ENCODE measurements at regions not wholly inside any gene's neighbourhood (a gene's known extent, or its start where the extent isn't known, plus 50 kb on each side); places are given as distances from the start of the nearest gene placed in this dataset.

DNA sequence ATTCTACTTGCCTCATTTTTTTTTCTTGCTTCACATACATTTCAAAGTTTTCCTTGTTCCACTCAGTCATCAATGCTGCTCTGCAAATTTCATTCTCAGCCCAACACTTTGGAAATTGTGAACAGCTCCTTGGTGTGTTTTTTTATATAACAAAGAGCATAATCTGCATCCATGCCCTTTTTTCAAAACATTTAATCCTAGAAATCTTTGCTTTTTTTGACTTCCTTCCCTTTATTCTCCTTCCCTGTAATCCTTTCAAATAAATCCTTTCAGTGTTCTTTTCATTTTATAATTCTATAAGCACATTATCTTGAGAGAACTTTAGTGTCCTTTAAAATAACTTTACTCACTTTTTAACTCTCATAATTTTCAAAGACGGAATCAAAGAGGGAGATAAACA is 1150.8 kb downstream of the SI start:
- H3K79me2 ChIP-seq (ENCODE audit: insufficient read depth, low read length): no peaks in the 10 kb centered on the region
- Mint-ChIP-seq H3K4me3 (no peak overlapping the region), H3K27me3 (ENCODE audit: low read depth in 3 of 3) (no peaks in the 10 kb centered on the region), H3K9me3 (peaks cover 0 to 5% (median 0%) of the 10 kb centered on the region in 7 donors), H3K36me3 (no peaks in the 10 kb centered on the region), H3K27ac (no peak overlapping the region), H3K4me1 (no peaks in the 10 kb centered on the region)
- no peaks in the 10 kb centered on the region for H3K36me3 ChIP-seq (replicated peaks in 1 of 2; ENCODE audit: control insufficient read depth in 1 of 2, insufficient read depth in 2 of 2, low read length in 2 of 2)
- no peaks in the 10 kb centered on the region for H3K27me3 ChIP-seq (ENCODE audit: control insufficient read depth in 2 of 2, insufficient read depth in 2 of 2, low read length in 2 of 2)
- no peaks in the 10 kb centered on the region for H4K20me1 ChIP-seq (ENCODE audit: insufficient read depth, low read length)
- no peaks in the 10 kb centered on the region for H3K4me1 ChIP-seq (ENCODE audit: control insufficient read depth in 1 of 2, insufficient read depth in 2 of 2, low read length in 2 of 2)
- intact Hi-C loops (cut with micrococcal nuclease): no loop called here
- no peak overlapping the region for H2AFZ ChIP-seq (ENCODE audit: insufficient read depth, low read depth, low read length, poor library complexity, severe bottlenecking)
- no CpG with 5 or more reads among the region's 1 CpG for WGBS (ENCODE audit: insufficient coverage)
- no peak overlapping the region for H3K4me3 ChIP-seq (replicated peaks in 1 of 3; ENCODE audit: low read depth in 2 of 3, low read length in 3 of 3)
- DNase-seq: no peak
- no peaks in the 10 kb centered on the region for H3K9me3 ChIP-seq (replicated peaks in 1 of 2; ENCODE audit: control insufficient read depth in 1 of 2, insufficient read depth in 1 of 2, low read length in 2 of 2)
- no peak overlapping the region for H3K4me2 ChIP-seq (replicated peaks; ENCODE audit: extremely low read depth, low read length, poor library complexity, severe bottlenecking)
- TF ChIP-seq, protein P1, sequence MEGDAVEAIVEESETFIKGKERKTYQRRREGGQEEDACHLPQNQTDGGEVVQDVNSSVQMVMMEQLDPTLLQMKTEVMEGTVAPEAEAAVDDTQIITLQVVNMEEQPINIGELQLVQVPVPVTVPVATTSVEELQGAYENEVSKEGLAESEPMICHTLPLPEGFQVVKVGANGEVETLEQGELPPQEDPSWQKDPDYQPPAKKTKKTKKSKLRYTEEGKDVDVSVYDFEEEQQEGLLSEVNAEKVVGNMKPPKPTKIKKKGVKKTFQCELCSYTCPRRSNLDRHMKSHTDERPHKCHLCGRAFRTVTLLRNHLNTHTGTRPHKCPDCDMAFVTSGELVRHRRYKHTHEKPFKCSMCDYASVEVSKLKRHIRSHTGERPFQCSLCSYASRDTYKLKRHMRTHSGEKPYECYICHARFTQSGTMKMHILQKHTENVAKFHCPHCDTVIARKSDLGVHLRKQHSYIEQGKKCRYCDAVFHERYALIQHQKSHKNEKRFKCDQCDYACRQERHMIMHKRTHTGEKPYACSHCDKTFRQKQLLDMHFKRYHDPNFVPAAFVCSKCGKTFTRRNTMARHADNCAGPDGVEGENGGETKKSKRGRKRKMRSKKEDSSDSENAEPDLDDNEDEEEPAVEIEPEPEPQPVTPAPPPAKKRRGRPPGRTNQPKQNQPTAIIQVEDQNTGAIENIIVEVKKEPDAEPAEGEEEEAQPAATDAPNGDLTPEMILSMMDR (IDR thresholded peaks at IDR 0.05): no peak
- no peak overlapping the region for H3K9ac ChIP-seq (ENCODE audit: insufficient read depth, low read length, poor library complexity, severe bottlenecking)
- H3K27ac ChIP-seq (ENCODE audit: low read depth in 1 of 2, low read length in 2 of 2): no peak overlapping the region

- Histone ChIP-seq H3K4me3 (replicated peaks in 1 of 3; ENCODE audit: low read depth in 2 of 3, low read length in 3 of 3) (no peak overlapping the region), H3K36me3 (replicated peaks in 1 of 2; ENCODE audit: control insufficient read depth in 1 of 2, insufficient read depth in 2 of 2, low read length in 2 of 2) (no peaks in the 10 kb centered on the region), H3K27me3 (ENCODE audit: control insufficient read depth in 2 of 2, insufficient read depth in 2 of 2, low read length in 2 of 2) (no peaks in the 10 kb centered on the region), H3K79me2 (ENCODE audit: insufficient read depth, low read length) (no peaks in the 10 kb centered on the region), H4K20me1 (ENCODE audit: insufficient read depth, low read length) (no peaks in the 10 kb centered on the region), H3K9me3 (replicated peaks in 1 of 2; ENCODE audit: control insufficient read depth in 1 of 2, insufficient read depth in 1 of 2, low read length in 2 of 2) (no peaks in the 10 kb centered on the region), H2AFZ (ENCODE audit: insufficient read depth, low read depth, low read length, poor library complexity, severe bottlenecking) (no peak overlapping the region), H3K4me1 (ENCODE audit: control insufficient read depth in 1 of 2, insufficient read depth in 2 of 2, low read length in 2 of 2) (no peaks in the 10 kb centered on the region), H3K27ac (ENCODE audit: low read depth in 1 of 2, low read length in 2 of 2) (no peak overlapping the region), H3K4me2 (replicated peaks; ENCODE audit: extremely low read depth, low read length, poor library complexity, severe bottlenecking) (no peak overlapping the region), H3K9ac (ENCODE audit: insufficient read depth, low read length, poor library complexity, severe bottlenecking) (no peak overlapping the region)
- no peak overlapping the region for H3K27ac Mint-ChIP-seq
- H3K27me3 Mint-ChIP-seq (ENCODE audit: low read depth in 3 of 3): no peaks in the 10 kb centered on the region
- H3K4me1 Mint-ChIP-seq: no peaks in the 10 kb centered on the region
- 75% methylated on average over 5 of the region's 6 CpGs for WGBS (ENCODE audit: insufficient coverage)
- H3K36me3 Mint-ChIP-seq: no peaks in the 10 kb centered on the region
- TF ChIP-seq, protein P1 (IDR thresholded peaks at IDR 0.05): no peak
- no peak for DNase-seq
- no peak overlapping the region for H3K4me3 Mint-ChIP-seq
- intact Hi-C loops (cut with micrococcal nuclease): no loop called here
- H3K9me3 Mint-ChIP-seq: peaks cover 0 to 5% (median 0%) of the 10 kb centered on the region in 7 donors
Observed at GRCh38 chr3:163924600-163924999, 1153.7 kb downstream of the SI start.

Measured in CD14-positive monocyte (primary cell).